WI38 (cell line): ENCODE measurements at regions not wholly inside any gene's neighbourhood (a gene's known extent, or its start where the extent isn't known, plus 50 kb on each side); places are given as distances from the start of the nearest gene placed in this dataset.

Experiments
- H3K4me3 ChIP-seq: 2 replicates; pipeline ENCODE4 v1.5.1; 2011; ENCODE audit warnings: low read depth, mild to moderate bottlenecking, control low read depth, low read length
- CTCF ChIP-seq: IDR thresholded peaks from 2 replicates; pipeline ENCODE4 v1.5.1; 2012; ENCODE audit warnings: low read depth, mild to moderate bottlenecking, control low read depth, low read length

- H3K4me3 ChIP-seq, result no peak overlapping the region
- no peak for TF ChIP-seq CTCF
Observed at GRCh38 chrX:39012621-39013111, 211.4 kb downstream of the MID1IP1 start.

- no peak overlapping the region for H3K4me3 ChIP-seq
- TF ChIP-seq CTCF, result no peak
Observed at GRCh38 chrX:39016556-39016955, 215.3 kb downstream of the MID1IP1 start.

- TF ChIP-seq CTCF, result no peak
- H3K4me3 ChIP-seq, result no peak overlapping the region
Observed at GRCh38 chrX:39017077-39017476, 215.8 kb downstream of the MID1IP1 start.

- no peak for TF ChIP-seq CTCF
- no peak overlapping the region for H3K4me3 ChIP-seq
Observed at GRCh38 chrX:39017716-39018115, 216.5 kb downstream of the MID1IP1 start.

- H3K4me3 ChIP-seq, result no peak overlapping the region
- TF ChIP-seq CTCF, result no peak
Observed at GRCh38 chrX:39018541-39018940, 217.3 kb downstream of the MID1IP1 start.

- no peak for TF ChIP-seq CTCF
- H3K4me3 ChIP-seq, result no peak overlapping the region
Observed at GRCh38 chrX:39019056-39019455, 217.8 kb downstream of the MID1IP1 start.

GRCh38 chrX:39020051-39020669 is 218.9 kb downstream of the MID1IP1 start:
- TF ChIP-seq CTCF, result no peak
- no peak overlapping the region for H3K4me3 ChIP-seq
